IMR-90 (cell line): ENCODE measurements at regions not wholly inside any gene's neighbourhood (a gene's known extent, or its start where the extent isn't known, plus 50 kb on each side); places are given as distances from the start of the nearest gene placed in this dataset.

Experiments used
- ATAC-seq: fragments of 200-7000 bp; cut with Tn5 transposase; 2 replicates; pipeline ENCODE4 v1.9.1; 2020; ENCODE audit warnings: low read depth, mild to moderate bottlenecking, moderate library complexity
- BruUV-seq: library from RNA; stranded (reverse); fragments of 400-500 nt; replicated peaks from 2 replicates; lab custom pipeline; 2021; lab: Mats Ljungman, UMichigan
- CTCF ChIA-PET: fragments of 300-600 bp; formaldehyde crosslinking; extraction: SDS; loops from one replicate; lab custom pipeline; 2021; ENCODE audit warnings: antibody characterized with exemption; lab: Yijun Ruan, JAX
- POLR2A ChIA-PET: fragments of 300-600 bp; sonication (Branson Sonifier 250); formaldehyde crosslinking; loops from one replicate; lab custom pipeline; 2022; ENCODE audit warnings: antibody characterized with exemption; ENCODE audit not compliant: unreplicated experiment; lab: Charles Lee
- DNase-seq: peaks from one replicate; pipeline ENCODE4 v3.0.0; 2013
- H2AFZ ChIP-seq: replicated peaks from 2 replicates; pipeline ENCODE3; 2013; ENCODE audit warnings: low read length, mild to moderate bottlenecking; ENCODE audit not compliant: poor library complexity
- H2AK5ac ChIP-seq: 2 replicates; pipeline ENCODE4 v1.6.1; 2013; ENCODE audit warnings: low read depth, low read length, inconsistent platforms
- H2AK9ac ChIP-seq: replicated peaks from 2 replicates; pipeline ENCODE3; 2013; ENCODE audit warnings: mild to moderate bottlenecking, low read depth, low read length, moderate library complexity; ENCODE audit not compliant: poor library complexity
- H2BK120ac ChIP-seq: 2 replicates; pipeline ENCODE4 v1.6.1; 2013; ENCODE audit warnings: low read depth, low read length, inconsistent platforms
- H2BK15ac ChIP-seq: 3 replicates; pipeline ENCODE4 v1.6.1; 2013; ENCODE audit warnings: low read depth, low read length, inconsistent platforms
- H2BK20ac ChIP-seq: 2 replicates; pipeline ENCODE4 v1.6.1; 2013; ENCODE audit warnings: low read depth, mild to moderate bottlenecking, inconsistent platforms, low read length, moderate library complexity
- H2BK5ac ChIP-seq: 2 replicates; pipeline ENCODE4 v1.6.1; 2013; ENCODE audit warnings: mild to moderate bottlenecking, low read depth, low read length, inconsistent platforms; ENCODE audit not compliant: poor library complexity, severe bottlenecking
- H3K14ac ChIP-seq: replicated peaks from 2 replicates; pipeline ENCODE4 v1.6.1; 2013; ENCODE audit warnings: low read depth, low read length, inconsistent platforms
- H3K18ac ChIP-seq: 2 replicates; pipeline ENCODE4 v1.6.1; 2013; ENCODE audit warnings: low read depth, low read length, control low read depth
- H3K23ac ChIP-seq: 2 replicates; pipeline ENCODE4 v1.6.1; 2013; ENCODE audit warnings: low read depth, low read length, inconsistent platforms
- H3K27ac ChIP-seq: 2 replicates; pipeline ENCODE4 v1.5.1; 2013; ENCODE audit warnings: mild to moderate bottlenecking, control low read depth, low read length; ENCODE audit not compliant: insufficient read depth
- H3K27me3 ChIP-seq: 2 replicates; pipeline ENCODE4 v1.6.1; 2013; ENCODE audit warnings: low read length; ENCODE audit not compliant: control insufficient read depth, insufficient read depth
- H3K36me3 ChIP-seq: 2 replicates; pipeline ENCODE4 v1.6.1; 2013; ENCODE audit warnings: low read length, mixed read lengths; ENCODE audit not compliant: control insufficient read depth, insufficient read depth
- H3K4ac ChIP-seq: 2 replicates; pipeline ENCODE4 v1.6.1; 2013; ENCODE audit warnings: low read depth, low read length, inconsistent platforms
- H3K4me1 ChIP-seq: 2 replicates; pipeline ENCODE4 v1.6.1; 2013; ENCODE audit warnings: low read length, mixed read lengths; ENCODE audit not compliant: control insufficient read depth, insufficient read depth
- H3K4me2 ChIP-seq: 2 replicates; pipeline ENCODE4 v1.6.1; 2013; ENCODE audit warnings: low read depth, mild to moderate bottlenecking, control low read depth, low read length, moderate library complexity
- H3K4me3 ChIP-seq: 2 replicates; pipeline ENCODE4 v1.5.1; 2013; ENCODE audit warnings: low read depth, mild to moderate bottlenecking, control low read depth, low read length, moderate library complexity; ENCODE audit not compliant: insufficient read depth
- H3K56ac ChIP-seq: 2 replicates; pipeline ENCODE4 v1.6.1; 2013; ENCODE audit warnings: low read length, inconsistent platforms; ENCODE audit not compliant: insufficient read depth; ENCODE audit errors: extremely low read depth
- H3K79me1 ChIP-seq, 2 experiments: 2 replicates each; pipeline ENCODE4 v1.6.1; 2013; ENCODE audit warnings: low read length in 2 of 2, inconsistent platforms in 1 of 2, low read depth in 1 of 2
- H3K9ac ChIP-seq: 2 replicates; pipeline ENCODE4 v1.6.1; 2013; ENCODE audit warnings: low read depth, low read length, control low read depth
- H3K9me1 ChIP-seq: 2 replicates; pipeline ENCODE4 v1.6.1; 2013; ENCODE audit warnings: low read length, inconsistent platforms; ENCODE audit not compliant: insufficient read depth
- H3K9me3 ChIP-seq: 2 replicates; pipeline ENCODE4 v1.6.1; 2013; ENCODE audit warnings: low read length; ENCODE audit not compliant: control insufficient read depth, insufficient read depth
- H4K20me1 ChIP-seq: 2 replicates; pipeline ENCODE4 v1.6.1; 2013; ENCODE audit warnings: low read length, inconsistent platforms; ENCODE audit not compliant: insufficient read depth
- H4K5ac ChIP-seq: 2 replicates; pipeline ENCODE4 v1.6.1; 2013; ENCODE audit warnings: mild to moderate bottlenecking, low read depth, low read length, control low read depth
- H4K8ac ChIP-seq, 2 experiments: 2 replicates each; pipeline ENCODE4 v1.6.1; 2013; ENCODE audit warnings: low read depth in 2 of 2, low read length in 2 of 2, control low read depth in 1 of 2, inconsistent platforms in 1 of 2
- H4K91ac ChIP-seq: 2 replicates; pipeline ENCODE4 v1.6.1; 2013; ENCODE audit warnings: low read depth, low read length, inconsistent platforms; ENCODE audit not compliant: insufficient read depth
- BHLHE40 ChIP-seq: fragments of 150-350 bp; IDR thresholded peaks from 2 replicates; pipeline ENCODE4 v1.6.1; 2016; ENCODE audit warnings: mild to moderate bottlenecking, low read depth, low read length
- CEBPB ChIP-seq: IDR thresholded peaks from 2 replicates; pipeline ENCODE4 v1.6.1; 2012; ENCODE audit warnings: low read depth, low read length, improper control_type of control experiment
- CHD1 ChIP-seq: IDR thresholded peaks from 2 replicates; pipeline ENCODE4 v1.6.1; 2012; ENCODE audit warnings: low read depth, low read length, improper control_type of control experiment
- CTCF ChIP-seq: conservative IDR thresholded peaks from 2 replicates; pipeline ENCODE4 v1.5.1; 2012; ENCODE audit warnings: mild to moderate bottlenecking, low read depth, low read length, improper control_type of control experiment
- ELK1 ChIP-seq: fragments of 150-350 bp; IDR thresholded peaks from 2 replicates; pipeline ENCODE4 v1.6.1; 2016; ENCODE audit warnings: low read depth, mild to moderate bottlenecking, low read length, moderate library complexity, borderline replicate concordance
- FOS ChIP-seq: fragments of 150-350 bp; IDR thresholded peaks from 2 replicates; pipeline ENCODE4 v1.6.1; 2016; ENCODE audit warnings: low read depth, low read length
- MAFK ChIP-seq: IDR thresholded peaks from 2 replicates; pipeline ENCODE4 v1.6.1; 2012; ENCODE audit warnings: low read depth, low read length, improper control_type of control experiment
- MAZ ChIP-seq: IDR thresholded peaks from 2 replicates; pipeline ENCODE4 v1.6.1; 2012; ENCODE audit warnings: low read depth, mild to moderate bottlenecking, low read length, improper control_type of control experiment, moderate library complexity, borderline replicate concordance
- MXI1 ChIP-seq: IDR thresholded peaks from 2 replicates; pipeline ENCODE4 v1.6.1; 2012; ENCODE audit warnings: low read depth, mild to moderate bottlenecking, low read length, moderate library complexity, borderline replicate concordance
- NFE2L2 ChIP-seq: fragments of 150-350 bp; IDR thresholded peaks from 2 replicates; pipeline ENCODE4 v1.6.1; 2016; ENCODE audit warnings: low read depth, mild to moderate bottlenecking, low read length
- POLR2A ChIP-seq: IDR thresholded peaks from 2 replicates; pipeline ENCODE4 v1.6.1; 2012; ENCODE audit warnings: mild to moderate bottlenecking, low read depth, low read length
- RAD21 ChIP-seq: IDR thresholded peaks from 2 replicates; pipeline ENCODE4 v1.6.1; 2012; ENCODE audit warnings: low read length, improper control_type of control experiment
- RCOR1 ChIP-seq: IDR thresholded peaks from 2 replicates; pipeline ENCODE4 v1.6.1; 2012; ENCODE audit warnings: mild to moderate bottlenecking, low read length, improper control_type of control experiment; ENCODE audit not compliant: insufficient replicate concordance
- RFX5 ChIP-seq: IDR thresholded peaks from 2 replicates; pipeline ENCODE4 v1.8.0; 2012; ENCODE audit warnings: low read depth, mild to moderate bottlenecking, low read length, moderate library complexity
- SMC3 ChIP-seq: fragments of 150-350 bp; IDR thresholded peaks from 2 replicates; pipeline ENCODE4 v1.6.1; 2016; ENCODE audit warnings: low read depth, mild to moderate bottlenecking, antibody characterized with exemption, low read length, moderate library complexity
- USF2 ChIP-seq: fragments of 150-350 bp; IDR thresholded peaks from 2 replicates; pipeline ENCODE4 v1.6.1; 2017; ENCODE audit warnings: mild to moderate bottlenecking, antibody characterized with exemption, low read length, low read depth
- WGBS, 2 experiments: methylation state at CpG; one replicate each; pipeline versions ENCODE4 v1.1.5 to v1.1.7; 2013; ENCODE audit warnings: missing lambda C conversion rate in 2 of 2; ENCODE audit not compliant: insufficient read length in 1 of 2; ENCODE audit errors: extremely low coverage in 2 of 2; 5-methylcytosine and 5-hydroxymethylcytosine counted together
- dilution Hi-C: fragments of 300-500 bp; cut with HindIII; formaldehyde crosslinking; loops from one replicate; pipeline ENCODE4 v1.14.3; 2018; ENCODE audit warnings: low sequenced_read_pairs; ENCODE audit not compliant: unreplicated experiment
- in situ Hi-C: fragments of 300-500 bp; cut with MboI; formaldehyde crosslinking; loops from 3 replicates; pipeline ENCODE4 v1.14.3; 2019; ENCODE audit warnings: low sequenced_read_pairs, inconsistent platforms, mixed read lengths
- intact Hi-C: fragments of 100-400 bp; cut with micrococcal nuclease; formaldehyde crosslinking; loops from 2 replicates; pipeline ENCODE4 v1.10.0; 2022

- 67% methylated on average over 1 of the region's 6 CpGs; no CpG with 5 or more reads in 1 of the 2 experiments for WGBS, 2 experiments
- POLR2A ChIA-PET = no interaction called here
- H4K5ac ChIP-seq = no peak overlapping the region
- H3K4me1 ChIP-seq = peaks cover 11% of the 10 kb centered on the region
- peak overlapping the region; percentile 82 for H3K4ac ChIP-seq
- peak overlapping the region; percentile 0 for H2BK5ac ChIP-seq
- TF ChIP-seq ELK1 (no peak), CTCF (no peak), RFX5 (no peak), CEBPB (no peak), RAD21 (no peak), MXI1 (no peak), CHD1 (no peak), BHLHE40 (no peak), POLR2A (no peak), MAFK (no peak), FOS (no peak), RCOR1 (no peak), SMC3 (no peak), MAZ (no peak), NFE2L2 (no peak), USF2 (no peak)
- DNase-seq (no peak), ATAC-seq (no peak)
- in situ Hi-C loops (no loop called here), dilution Hi-C loops (no loop called here), intact Hi-C loops (no loop called here)
- peak overlapping the region; percentile 82 for H2AFZ ChIP-seq
- no peaks in the 10 kb centered on the region for H3K36me3 ChIP-seq
- H4K20me1 ChIP-seq = no peaks in the 10 kb centered on the region; the same call in 1 of the 2 replicates
- peak overlapping the region; percentile 4 to 47; a peak in 3 of 4 replicates for H4K8ac ChIP-seq
- no TSS peak for BruUV-seq
- peak overlapping the region; percentile 99 for H2AK5ac ChIP-seq
- CTCF ChIA-PET = no interaction called here
- H3K9ac ChIP-seq = no peak overlapping the region
- no peak overlapping the region for H3K4me3 ChIP-seq
- H3K18ac ChIP-seq = peak overlapping the region; percentile 46
- peak overlapping the region; percentile 48 for H3K23ac ChIP-seq
- peak overlapping the region; percentile 76 for H4K91ac ChIP-seq
- H3K27me3 ChIP-seq = no peaks in the 10 kb centered on the region
- H2BK120ac ChIP-seq = peak overlapping the region; percentile 61
- no peak overlapping the region for H3K4me2 ChIP-seq
- H2BK20ac ChIP-seq = peak overlapping the region; percentile 82
- no peaks in the 10 kb centered on the region for H3K9me3 ChIP-seq
- peaks cover 12% of the 10 kb centered on the region for H3K9me1 ChIP-seq
- H3K56ac ChIP-seq = no peak overlapping the region
- H3K79me1 ChIP-seq = peaks cover 0 to 6% of the 10 kb centered on the region in 2 experiments; a peak in 1 of 4 replicates
- peak overlapping the region; percentile 53; the same call in 2 of the 3 replicates for H2BK15ac ChIP-seq
- H3K14ac ChIP-seq = peak overlapping the region; percentile 63
- H3K27ac ChIP-seq = peak overlapping the region; percentile 21
- peak overlapping the region; percentile 63 for H2AK9ac ChIP-seq
Observed at GRCh38 chr20:50345712-50346373, 155.2 kb downstream of the CEBPB start.
